ENCODE measurements at regions not wholly inside any gene's neighbourhood (a gene's known extent, or its start where the extent isn't known, plus 50 kb on each side); places are given as distances from the start of the nearest gene placed in this dataset.

- TF ChIP-seq CTCF (IDR thresholded peaks at IDR 0.05) = no peak
- TF ChIP-seq POLR2A (IDR thresholded peaks at IDR 0.05) = no peak
Observed at GRCh38 chr7:25407053-25407452, 178.8 kb upstream of the NPVF start.
